NCI-H446 treated with DMSO at 0.1 percent for 48 hours (cell line): ENCODE measurements at regions not wholly inside any gene's neighbourhood (a gene's known extent, or its start where the extent isn't known, plus 50 kb on each side); places are given as distances from the start of the nearest gene placed in this dataset.

ENCODE experiments used
- DNase-seq: peaks from one replicate; lab custom pipeline; 2025; lab: John Stamatoyannopoulos, UW

DNA sequence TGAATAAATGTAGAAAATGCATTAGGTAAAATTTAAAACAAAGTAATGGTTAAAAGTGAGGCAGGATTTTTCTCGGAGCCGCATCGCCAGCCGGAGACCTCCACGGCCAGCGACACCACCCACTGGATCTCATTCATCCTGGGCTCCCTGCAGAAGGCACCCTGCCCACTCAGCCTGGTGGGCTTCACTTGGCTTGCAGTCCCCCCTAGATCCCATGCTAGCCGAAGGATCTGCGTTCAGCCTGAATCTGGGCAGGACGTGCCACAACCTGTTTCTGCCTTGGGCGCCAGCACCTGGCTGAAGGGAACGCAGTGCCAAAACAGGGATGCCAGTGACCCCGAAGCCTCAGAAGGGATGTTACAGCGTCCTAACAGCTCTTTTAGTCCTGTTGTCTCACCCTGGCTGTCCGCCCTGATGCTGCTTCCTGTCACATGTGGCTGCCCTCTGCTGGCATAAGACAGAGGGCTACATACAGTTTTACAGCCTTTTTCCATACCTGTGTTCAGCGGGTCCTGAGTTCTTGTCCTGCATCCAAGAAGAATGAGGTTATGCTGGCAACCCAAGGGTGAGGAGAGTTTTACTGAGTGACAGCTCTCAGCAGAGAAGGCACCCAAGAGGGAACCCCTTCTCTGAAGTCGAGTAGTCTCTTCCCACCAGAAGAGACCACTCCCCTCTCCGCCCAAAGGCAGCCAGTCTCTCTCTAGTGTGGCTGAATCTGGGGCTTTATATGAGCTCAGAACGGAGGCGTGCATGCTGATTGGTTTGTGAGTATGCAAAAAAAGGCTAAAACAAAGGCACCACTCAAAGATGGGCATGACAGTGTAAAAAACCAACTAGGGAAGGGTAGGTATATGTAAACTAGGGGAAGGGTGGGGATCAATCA, 173.1 kb upstream of the GYPC start:
- no peak for DNase-seq

DNA sequence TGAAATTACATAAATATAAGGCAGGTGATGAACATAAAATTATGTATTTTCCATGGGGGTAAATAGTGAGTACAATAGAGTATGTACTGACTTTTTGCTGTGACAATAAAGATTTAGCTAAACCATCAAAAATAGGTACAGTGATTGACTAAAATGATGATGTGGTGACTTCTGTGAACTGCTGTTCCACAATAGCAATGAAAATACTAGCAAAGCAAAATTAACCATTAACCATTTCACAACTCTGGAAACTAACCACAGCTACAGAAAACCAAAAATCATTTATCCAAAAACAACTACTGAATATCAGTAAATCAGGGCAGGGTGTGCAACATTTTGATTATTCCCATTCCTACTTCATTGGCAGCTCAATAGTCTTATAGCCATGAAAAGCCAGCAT, 161.4 kb upstream of the GYPC start:
- no peak for DNase-seq

DNA sequence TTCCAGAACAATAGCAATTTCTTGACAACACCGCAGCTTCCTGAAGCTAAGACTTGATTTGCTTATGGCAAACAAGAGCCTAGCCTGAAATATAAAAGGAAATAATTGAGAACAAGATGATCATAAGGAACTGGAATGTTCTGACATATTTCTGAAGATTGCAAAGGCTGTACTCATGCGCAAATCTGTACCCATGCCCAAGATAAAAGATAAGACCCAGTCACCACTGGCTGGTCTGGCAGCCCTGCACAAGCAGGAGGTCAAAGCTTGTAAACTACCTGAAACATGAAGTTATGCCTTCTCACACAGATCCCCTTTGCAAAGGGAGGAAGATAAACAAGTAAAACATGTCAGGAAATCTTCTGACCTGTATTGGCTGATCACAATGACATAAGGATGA, 160.8 kb upstream of the GYPC start:
- DNase-seq: no peak

DNA sequence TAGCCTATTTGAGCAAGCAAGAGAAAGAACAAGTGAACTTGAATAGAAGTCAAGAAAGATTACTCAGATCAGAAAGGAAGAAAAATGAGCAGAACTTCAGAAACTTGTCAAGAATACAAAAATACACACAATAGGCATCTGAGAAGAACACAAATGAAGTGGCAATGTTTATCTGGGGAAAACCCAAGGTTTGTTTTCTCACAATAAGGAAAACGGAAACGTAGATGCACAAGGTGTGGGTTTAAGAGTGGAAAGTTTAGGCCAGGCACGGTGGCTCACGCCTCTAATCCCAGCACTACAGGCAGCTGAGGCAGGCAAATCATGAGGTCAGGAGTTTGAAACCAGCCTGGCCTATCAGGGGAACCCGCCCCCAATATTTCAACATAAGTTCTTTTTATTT, 159.5 kb upstream of the GYPC start:
- DNase-seq: no peak

DNA sequence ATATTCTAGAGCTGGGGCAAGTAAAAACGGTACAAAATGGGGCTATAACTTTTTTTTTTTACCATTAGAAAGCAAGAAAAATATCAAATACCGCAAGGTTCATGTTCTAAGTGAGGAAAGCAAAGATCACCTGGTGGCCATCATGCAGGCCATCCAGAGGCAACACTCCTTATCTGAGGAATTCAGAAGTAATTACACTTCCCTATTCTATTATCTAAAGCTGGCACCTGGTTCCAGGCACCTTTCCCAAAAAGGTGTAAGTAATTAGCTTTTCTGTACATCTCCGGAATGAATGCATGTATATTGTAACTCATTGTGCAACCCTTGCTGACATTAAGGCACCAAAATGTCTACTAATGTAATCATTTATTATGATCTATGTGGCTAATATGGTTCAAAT, 152.5 kb upstream of the GYPC start:
- DNase-seq: no peak

DNA sequence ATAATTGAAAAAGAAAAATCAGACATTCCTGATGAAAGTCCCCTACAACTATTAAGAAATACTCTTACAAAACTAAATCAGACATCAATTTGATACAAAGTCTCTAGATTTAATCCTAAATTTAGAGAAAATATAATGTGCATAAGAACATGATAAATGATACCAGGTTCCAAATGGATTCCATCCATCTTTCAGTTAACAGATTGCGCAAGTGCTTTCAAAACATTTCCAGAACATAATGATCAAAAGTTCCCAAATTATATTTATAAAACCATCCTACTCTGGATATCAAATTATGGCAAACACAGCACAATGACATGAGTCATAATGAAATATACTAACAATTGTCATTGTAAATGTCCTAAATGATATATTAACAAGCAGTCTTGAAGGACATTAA, 151.0 kb upstream of the GYPC start:
- no peak for DNase-seq

DNA sequence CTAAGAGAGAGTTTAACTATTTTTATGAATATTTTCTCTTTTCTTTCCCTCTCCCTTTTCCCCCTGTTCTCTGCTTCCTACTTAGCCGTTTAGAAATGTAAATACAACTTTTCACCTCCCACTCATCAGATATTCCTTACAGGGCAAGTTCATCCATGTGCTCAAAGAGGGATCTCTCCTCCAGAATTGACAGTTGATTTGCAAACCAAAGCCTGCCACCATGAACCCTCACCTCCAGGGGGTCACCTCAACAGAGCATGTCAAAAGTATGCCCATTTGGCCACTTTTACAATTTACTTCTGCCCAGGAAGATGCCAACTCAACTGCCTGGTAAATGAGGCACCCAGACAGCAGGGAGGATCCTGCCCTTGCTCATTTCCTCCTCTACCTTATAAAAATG, 149.2 kb upstream of the GYPC start:
- no peak for DNase-seq

DNA sequence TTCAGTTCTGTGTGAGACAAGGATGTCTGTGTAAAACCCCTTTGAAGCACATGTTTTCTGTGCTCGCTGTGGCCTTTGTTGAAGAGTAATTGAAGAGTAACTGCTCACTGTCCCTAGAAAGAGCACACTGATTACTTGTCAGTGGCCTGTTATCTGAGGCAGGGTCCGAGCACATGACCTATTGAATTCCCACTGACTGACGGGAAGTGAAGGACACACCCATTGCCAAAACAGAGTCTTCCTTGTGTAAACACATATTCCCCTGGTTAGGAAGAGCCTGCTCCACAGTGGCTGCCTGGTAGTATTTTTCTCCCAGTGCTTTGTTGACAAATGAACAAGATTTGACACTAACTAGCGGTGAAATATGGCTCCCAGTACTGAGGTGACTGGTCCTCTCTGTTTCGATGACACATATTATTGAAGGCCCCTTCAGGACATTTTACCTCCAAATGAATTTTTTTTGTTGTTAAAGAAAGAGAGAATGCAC, 148.5 kb upstream of the GYPC start:
- no peak for DNase-seq

DNA sequence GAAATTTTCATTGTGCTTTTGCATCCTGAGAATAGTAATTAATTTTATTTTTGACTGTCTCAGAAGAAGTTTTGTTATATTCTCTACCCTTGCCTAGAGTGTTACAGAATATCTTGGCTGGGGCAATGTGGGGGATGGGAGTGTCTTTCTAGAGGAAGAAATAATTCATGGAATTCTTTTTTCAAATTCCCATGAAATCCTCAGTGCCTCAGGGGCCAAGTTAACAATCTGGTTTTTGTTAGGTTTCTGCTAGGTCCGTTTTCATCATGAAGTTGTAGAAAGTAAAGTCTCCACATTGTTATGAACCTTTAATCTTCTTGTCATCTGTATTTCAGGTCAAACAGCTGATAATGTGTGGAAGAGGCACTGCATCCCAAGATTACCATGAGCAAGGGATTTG, 145.6 kb upstream of the GYPC start:
- DNase-seq: no peak

DNA sequence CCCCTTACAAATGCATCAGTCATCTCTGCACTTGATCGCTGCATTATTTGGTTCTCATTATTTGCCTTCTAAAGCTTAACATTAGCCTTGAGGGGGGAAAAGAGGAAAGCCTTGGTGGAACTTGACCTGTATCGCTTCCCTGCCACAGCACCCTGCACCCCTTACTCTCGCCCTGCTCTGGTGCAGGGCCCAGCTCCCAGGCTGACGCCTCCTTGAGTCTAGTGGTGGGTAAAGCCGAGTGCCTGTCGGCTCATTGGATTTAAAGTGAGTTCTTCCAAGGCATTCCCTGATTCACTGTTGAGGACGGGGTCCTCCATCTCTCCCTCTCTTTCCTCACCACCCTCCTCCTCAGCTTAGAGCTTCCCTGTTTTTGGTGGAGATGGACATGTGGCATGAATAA, 145.0 kb upstream of the GYPC start:
- DNase-seq: no peak

DNA sequence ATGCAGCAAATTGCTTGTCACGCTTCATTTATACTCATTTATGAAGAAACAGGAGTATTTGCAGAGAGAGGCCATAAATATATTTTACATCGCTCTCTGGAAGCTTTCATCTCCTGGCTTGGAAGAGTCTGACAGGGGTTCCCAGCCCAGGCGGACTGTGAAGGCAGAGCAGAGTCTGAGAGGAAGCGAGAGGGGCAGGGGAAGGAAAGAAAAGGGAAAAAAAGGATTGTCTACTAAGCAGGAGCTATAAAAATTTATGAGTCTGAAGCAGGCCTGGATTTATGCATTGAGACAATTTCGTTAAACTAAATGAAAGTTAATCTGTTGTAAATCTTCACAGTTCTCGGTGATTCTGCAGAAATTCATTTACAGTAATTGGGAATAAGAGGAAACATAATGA, 143.9 kb upstream of the GYPC start:
- no peak for DNase-seq

DNA sequence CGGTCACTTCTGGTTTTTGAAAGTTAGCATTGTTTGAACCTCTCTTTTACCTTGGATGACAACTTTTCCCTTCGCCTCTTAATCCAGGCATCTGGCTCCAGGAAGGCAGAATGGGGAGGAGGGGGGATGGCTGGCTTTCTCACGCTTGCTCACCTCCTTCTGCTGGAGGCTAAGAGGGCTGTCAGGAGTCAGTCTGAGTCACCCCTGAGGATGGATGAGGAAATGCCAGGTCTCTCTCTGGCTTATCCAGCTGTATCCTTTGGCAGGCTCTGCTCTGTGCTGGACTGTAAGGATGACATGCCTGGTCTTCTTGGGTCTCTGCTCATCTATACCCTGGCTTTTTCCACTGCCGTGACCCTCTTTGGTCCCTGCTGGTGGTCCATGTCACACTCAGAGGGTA, 142.9 kb upstream of the GYPC start:
- no peak for DNase-seq

DNA sequence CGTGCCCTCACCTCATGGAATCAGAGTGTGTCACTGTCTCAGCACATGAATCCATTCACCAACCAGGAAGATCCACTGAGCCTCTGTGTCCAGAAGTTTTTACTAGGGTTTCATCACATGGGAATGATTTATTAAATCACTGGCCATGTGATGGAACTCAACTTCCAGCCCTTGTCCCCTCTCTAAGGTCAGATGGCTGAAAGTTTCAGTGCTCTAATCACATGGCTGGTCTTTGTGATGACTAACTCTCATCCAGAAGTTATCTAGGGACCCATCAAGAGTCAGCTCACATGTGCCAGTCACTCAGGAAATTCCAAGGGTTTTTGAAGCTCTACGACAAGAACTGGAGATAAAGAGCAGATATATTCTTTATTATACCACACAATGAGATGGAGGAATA, 140.5 kb upstream of the GYPC start:
- DNase-seq: no peak

DNA sequence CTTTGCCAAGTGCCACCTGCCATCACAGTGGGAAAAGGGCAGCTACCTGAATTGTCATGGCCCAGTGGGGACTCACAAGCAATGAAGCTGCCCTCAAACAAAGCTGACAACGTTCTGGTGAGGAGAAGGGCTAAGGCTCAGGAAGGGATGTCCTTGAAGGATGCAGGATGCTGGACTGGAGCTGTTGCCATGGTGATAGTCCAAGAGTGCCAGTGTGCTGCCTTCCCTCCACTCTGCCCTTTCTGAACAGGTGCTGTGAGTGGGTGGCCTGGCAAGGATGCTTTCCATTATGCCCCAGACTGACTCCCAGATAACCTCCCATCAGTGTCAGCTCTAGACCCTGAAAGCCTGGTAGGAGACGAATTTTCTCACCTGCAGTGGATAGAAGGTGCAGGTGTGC, 137.8 kb upstream of the GYPC start:
- no peak for DNase-seq

DNA sequence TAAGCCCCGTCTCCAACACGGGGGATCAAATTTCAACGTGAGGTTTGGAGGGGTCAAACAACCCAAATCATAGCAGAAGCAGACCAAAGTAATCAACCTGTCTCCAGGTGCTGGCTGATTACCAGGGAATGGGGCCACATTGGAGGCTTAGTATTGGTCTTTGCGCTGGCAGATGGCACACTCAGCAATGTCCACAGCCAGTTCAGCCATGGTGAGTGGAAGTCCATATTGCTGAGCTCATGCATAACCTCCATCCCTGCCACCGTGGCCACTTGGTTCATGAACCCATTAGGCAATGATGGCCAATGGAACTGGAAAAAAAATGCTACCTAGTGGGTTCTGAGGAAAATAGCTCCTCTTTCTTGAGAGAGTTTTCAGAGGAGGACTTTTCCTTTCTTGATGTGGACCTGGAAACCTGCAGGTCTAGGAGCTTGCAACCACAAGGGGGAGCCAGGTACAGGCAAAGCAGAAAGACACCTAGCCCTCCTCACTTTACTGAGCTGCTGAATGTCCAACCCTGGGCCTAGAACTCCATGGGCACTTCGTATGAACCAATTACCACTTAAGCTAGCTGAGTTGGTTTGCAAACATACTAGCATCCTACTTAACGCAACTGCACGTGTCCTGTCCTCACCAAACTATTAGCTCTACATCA, 128.0 kb upstream of the GYPC start:
- no peak for DNase-seq

DNA sequence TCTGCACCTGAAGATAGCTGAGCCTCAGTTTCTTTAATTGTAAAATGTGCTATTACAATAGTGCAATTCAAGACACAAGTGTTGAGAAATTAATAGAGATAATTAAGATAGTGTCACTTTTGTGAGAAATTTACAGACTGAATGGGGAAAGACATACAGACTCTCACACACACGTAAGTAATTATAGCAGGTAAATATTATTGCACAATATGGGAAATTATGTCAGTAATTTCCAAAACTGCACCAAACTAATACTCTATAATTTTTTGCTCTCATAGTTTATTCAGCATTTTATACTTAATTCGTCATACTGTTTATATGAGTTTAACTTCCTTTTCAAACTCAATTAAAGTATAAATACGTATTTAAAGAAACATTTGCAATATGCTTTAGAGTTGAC, 124.9 kb upstream of the GYPC start:
- DNase-seq: no peak

DNA sequence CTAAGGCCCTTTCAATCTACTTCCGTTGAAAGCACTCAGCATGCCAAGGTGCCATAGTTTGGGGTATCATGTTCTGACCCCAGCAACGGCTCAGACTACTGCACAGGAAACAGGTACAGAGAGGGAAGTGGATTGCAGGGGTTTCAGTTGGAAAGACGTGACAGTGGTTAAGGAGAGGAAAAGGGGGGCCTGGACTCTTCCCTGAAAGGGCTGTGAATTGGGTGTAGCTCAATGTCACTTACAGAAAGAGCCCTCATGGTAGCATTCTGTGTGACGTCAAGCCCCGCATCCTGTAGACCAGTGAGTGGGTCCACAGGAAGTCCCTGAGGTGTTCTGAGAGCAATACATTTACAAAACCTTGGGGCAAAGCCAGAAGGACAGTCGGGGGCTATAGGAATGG, 121.5 kb upstream of the GYPC start:
- DNase-seq: no peak

DNA sequence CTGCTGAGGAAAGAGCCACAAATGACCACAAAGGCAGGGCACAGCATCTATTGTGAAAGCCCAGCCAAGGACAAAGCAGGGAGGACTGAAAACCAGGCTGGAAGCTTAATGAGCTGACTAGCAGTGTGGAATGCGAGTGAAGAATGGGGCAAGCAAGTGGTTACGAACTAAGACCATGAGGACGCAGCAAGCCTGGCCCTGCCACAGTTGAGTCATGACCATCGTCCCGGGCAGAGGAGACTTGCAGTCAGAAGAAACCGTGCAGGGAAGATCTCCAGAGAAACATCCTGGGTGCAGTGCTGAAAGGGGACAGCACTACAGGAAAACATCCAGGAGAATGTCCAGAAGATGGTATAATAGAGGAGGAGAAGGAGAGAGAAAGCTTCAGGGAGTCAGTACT, 120.5 kb upstream of the GYPC start:
- no peak for DNase-seq

DNA sequence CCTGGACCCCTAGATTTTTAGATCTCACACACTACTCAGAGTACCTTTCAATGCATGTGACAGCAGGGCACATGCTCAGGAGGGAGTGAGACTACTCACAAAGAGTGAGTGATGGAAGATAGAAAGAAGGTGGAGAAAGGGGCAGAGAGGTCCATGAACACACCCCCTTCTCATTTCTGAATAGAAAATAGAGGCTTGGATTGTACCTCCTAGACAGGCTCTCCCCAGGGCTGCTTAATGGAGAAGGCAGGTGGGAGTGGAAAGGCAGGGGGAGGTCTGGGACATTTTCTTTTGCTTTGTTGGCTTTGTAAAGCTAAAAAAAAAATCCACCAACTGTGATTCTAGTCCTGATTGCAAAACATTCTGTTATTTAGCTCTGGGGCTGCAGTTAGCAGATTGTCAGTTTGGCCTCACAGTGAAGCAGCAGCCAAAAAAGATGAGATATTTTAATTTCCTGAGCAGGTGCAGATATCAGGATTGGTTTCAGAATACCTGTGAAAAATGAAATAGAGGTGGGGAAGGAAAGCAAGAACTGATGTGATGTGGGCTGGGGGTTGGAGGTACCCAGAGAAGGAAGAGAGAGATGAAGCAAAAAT, 119.3 kb upstream of the GYPC start:
- no peak for DNase-seq

DNA sequence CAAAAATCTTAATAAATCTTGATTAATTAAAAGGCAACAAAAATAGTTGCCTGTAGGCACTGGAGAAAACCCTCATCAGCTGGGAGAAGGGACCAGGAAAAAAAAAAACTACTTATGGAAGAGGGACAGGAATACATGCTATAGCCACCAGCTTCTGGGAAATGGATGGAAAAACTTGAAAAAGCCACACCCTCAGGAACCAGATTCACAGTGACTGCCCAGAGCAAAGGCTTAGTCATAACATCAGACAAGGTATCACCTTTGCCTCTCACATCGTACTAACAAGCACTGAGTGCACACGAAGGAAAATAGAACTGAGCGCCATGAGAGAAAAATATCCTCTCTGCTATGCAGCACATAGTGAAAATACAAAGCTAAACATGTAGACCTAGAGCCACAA, 116.9 kb upstream of the GYPC start:
- no peak for DNase-seq

DNA sequence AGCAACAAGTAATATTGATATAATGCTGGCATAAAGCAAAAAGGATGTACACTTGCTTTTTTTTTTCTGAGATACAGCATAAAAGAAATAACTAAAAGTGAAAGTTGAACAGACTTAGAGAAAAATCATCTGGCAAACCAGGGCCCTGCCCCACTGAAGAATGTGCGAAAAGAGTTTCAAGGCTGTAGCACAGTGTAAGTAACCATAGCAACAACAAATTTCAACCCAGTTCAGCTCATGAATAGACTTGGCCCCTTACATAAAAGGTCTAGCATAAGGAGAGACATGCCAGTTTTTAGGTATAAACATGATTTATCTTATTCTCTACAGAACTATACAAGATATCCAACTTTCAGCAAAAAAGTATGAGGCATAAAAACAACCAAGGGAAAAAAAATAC, 113.7 kb upstream of the GYPC start:
- DNase-seq: no peak

DNA sequence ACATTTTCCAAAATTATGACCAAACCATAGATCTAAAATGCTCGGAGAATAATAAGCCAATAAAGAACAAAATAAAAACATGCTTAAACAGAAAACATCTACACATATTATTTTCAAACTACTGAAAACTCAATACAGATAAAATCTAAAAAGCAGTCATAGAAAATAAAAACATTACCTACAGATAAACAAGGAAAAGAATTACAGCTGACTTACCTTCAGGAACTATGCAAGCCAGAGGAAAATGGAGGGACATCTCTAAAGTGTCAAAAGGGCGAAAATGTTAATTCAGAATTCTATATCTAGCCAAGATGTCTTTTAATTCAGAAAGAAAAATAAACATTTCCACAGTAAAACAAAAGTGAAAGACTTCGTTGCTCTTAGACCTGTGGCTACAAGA, 112.9 kb upstream of the GYPC start:
- no peak for DNase-seq

DNA sequence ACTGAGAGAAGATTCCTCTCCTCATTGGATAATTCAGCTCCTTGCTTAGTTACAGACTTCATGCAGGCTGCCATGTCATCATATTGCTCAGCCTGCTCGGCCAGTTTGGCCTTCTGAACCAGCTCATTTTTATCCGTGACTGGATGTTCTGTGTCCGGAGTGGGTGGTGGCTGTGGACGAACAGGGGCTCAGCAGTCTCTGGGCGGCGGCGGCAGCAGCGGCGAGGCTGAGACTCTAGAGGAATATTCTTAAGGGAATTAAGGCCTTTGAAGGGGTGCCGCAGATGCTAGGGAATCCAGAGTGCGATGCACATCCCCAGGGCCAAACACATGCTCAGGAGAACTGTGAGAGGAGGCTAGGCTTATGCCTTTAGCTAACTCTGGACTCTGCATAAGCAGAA, 97.9 kb upstream of the GYPC start:
- no peak for DNase-seq
